DND-41 (cell line): ENCODE measurements at regions not wholly inside any gene's neighbourhood (a gene's known extent, or its start where the extent isn't known, plus 50 kb on each side); places are given as distances from the start of the nearest gene placed in this dataset.

Experiments
- ATAC-seq: fragments of 200-7000 bp; cut with Tn5 transposase; 3 replicates; pipeline ENCODE4 v1.9.1; 2021; ENCODE audit warnings: low read depth; ENCODE audit not compliant: insufficient read depth
- DNase-seq: peaks from one replicate; pipeline ENCODE4 v3.0.0-alpha.2; 2020
- H2AFZ ChIP-seq: 2 replicates; pipeline ENCODE4 v1.6.0; 2012; ENCODE audit warnings: low read depth, low read length
- H3K27ac ChIP-seq: 2 replicates; pipeline ENCODE4 v1.5.1; 2012; ENCODE audit warnings: low read length, inconsistent platforms
- H3K27me3 ChIP-seq: fragments of 200-600 bp; sonication (generic); 2 replicates; pipeline ENCODE4 v1.6.0; 2012; ENCODE audit warnings: low read length, mild to moderate bottlenecking, inconsistent platforms; ENCODE audit not compliant: insufficient read depth, poor library complexity
- H3K36me3 ChIP-seq: 2 replicates; pipeline ENCODE4 v1.5.1; 2012; ENCODE audit warnings: low read length, inconsistent platforms; ENCODE audit not compliant: insufficient read depth
- H3K4me1 ChIP-seq: 2 replicates; pipeline ENCODE4 v1.5.1; 2012; ENCODE audit warnings: mild to moderate bottlenecking, low read length; ENCODE audit not compliant: insufficient read depth
- H3K4me2 ChIP-seq: 2 replicates; pipeline ENCODE4 v1.6.0; 2012; ENCODE audit warnings: mild to moderate bottlenecking, moderate library complexity, low read length, inconsistent platforms; ENCODE audit not compliant: insufficient read depth
- H3K4me3 ChIP-seq, 2 experiments: fragments of 200-600 bp in 1 of 2; shearing (Covaris generic) in 1 of 2; 2 replicates each; pipeline ENCODE4 v1.5.1; 2012 to 2016; ENCODE audit warnings: inconsistent platforms in 2 of 2, low read length in 2 of 2, mild to moderate bottlenecking in 2 of 2, low read depth in 1 of 2, moderate library complexity in 1 of 2
- H3K79me2 ChIP-seq: 2 replicates; pipeline ENCODE4 v1.6.0; 2012; ENCODE audit warnings: low read length, inconsistent platforms; ENCODE audit not compliant: insufficient read depth
- H3K9ac ChIP-seq: 2 replicates; pipeline ENCODE4 v1.6.0; 2012; ENCODE audit warnings: low read depth, mild to moderate bottlenecking, inconsistent platforms, low read length, moderate library complexity
- H3K9me3 ChIP-seq: 2 replicates; pipeline ENCODE4 v1.5.1; 2012; ENCODE audit warnings: low read length, moderate library complexity, mild to moderate bottlenecking, inconsistent platforms; ENCODE audit not compliant: insufficient read depth, severe bottlenecking
- H4K20me1 ChIP-seq: 2 replicates; pipeline ENCODE4 v1.6.0; 2012; ENCODE audit warnings: low read length; ENCODE audit not compliant: insufficient read depth
- CTCF ChIP-seq: IDR thresholded peaks from 2 replicates; pipeline ENCODE4 v1.5.1; 2012; ENCODE audit warnings: borderline replicate concordance, low read length, moderate library complexity, mild to moderate bottlenecking; ENCODE audit not compliant: poor library complexity, severe bottlenecking; ENCODE audit errors: extremely low read depth
- EZH2 ChIP-seq: IDR thresholded peaks from 3 replicates; pipeline ENCODE4 v1.6.1; 2012; ENCODE audit warnings: borderline replicate concordance, low read depth, mild to moderate bottlenecking, moderate library complexity, low read length, inconsistent platforms; ENCODE audit not compliant: severe bottlenecking

DNA sequence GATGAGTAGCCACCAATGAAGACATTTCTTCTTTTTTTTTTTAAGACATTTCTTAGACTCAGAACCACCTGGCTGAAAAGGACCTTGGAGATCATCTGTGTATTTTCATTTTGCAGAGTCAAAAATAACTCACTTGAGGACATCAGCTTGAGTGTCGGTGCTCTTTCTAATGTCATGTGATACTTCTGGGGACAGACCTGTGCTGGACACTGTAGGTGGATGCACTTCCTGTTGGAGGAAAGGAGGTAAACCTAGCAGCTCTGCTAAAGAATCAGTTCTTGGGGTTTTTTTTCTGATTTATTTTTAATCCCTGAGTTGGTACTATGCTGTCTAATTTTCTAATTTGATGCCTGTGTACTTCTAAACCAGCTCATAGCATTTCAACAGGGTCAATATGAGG, 283.9 kb upstream of the CRIM1 start:
- Histone ChIP-seq H3K79me2 (no peaks in the 10 kb centered on the region), H3K27me3 (no peaks in the 10 kb centered on the region), H3K4me2 (no peak overlapping the region), H2AFZ (no peak overlapping the region), H3K4me1 (no peaks in the 10 kb centered on the region), H3K9me3 (no peaks in the 10 kb centered on the region), H3K9ac (no peak overlapping the region), H4K20me1 (no peaks in the 10 kb centered on the region), H3K4me3 (no peak overlapping the region), H3K36me3 (no peaks in the 10 kb centered on the region), H3K27ac (no peak overlapping the region)
- TF ChIP-seq CTCF (no peak), EZH2 (no peak)
- ATAC-seq = no peak
- no peak for DNase-seq

DNA sequence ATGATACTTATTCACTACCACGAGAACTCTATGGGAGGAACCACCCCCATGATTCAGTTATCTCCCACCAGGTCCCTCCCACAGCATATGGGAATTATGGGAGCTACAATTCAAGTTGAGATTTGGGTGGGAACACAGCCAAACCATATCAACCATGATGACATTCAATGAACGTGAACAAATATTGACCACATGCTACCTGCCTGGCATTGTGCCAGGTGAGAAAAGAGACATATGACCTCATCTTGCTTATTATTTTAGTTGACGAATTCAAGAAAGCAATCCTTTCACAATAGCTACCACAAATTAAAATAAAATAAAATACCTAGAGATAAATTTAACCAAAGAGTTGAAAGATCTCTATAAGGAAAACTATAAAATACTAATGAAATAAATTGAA, 286.5 kb upstream of the CRIM1 start:
- Histone ChIP-seq H3K9me3 (no peaks in the 10 kb centered on the region), H3K27me3 (no peaks in the 10 kb centered on the region), H3K4me2 (no peak overlapping the region), H3K36me3 (no peaks in the 10 kb centered on the region), H3K27ac (no peak overlapping the region), H3K9ac (no peak overlapping the region), H2AFZ (no peak overlapping the region), H3K4me3 (no peak overlapping the region), H4K20me1 (no peaks in the 10 kb centered on the region), H3K4me1 (no peaks in the 10 kb centered on the region), H3K79me2 (no peaks in the 10 kb centered on the region)
- DNase-seq = no peak
- no peak for TF ChIP-seq EZH2
- TF ChIP-seq CTCF = no peak
- no peak for ATAC-seq

GRCh38 chr2:36068086-36068485, 287.5 kb upstream of the CRIM1 start:
- no peaks in the 10 kb centered on the region for H3K36me3 ChIP-seq
- no peaks in the 10 kb centered on the region for H4K20me1 ChIP-seq
- DNase-seq (no peak), ATAC-seq (no peak)
- H3K27ac ChIP-seq = no peak overlapping the region
- no peaks in the 10 kb centered on the region for H3K9me3 ChIP-seq
- no peak for TF ChIP-seq CTCF
- TF ChIP-seq EZH2 = no peak
- H3K4me1 ChIP-seq = no peaks in the 10 kb centered on the region
- no peak overlapping the region for H3K9ac ChIP-seq
- H3K79me2 ChIP-seq = no peaks in the 10 kb centered on the region
- no peak overlapping the region for H3K4me2 ChIP-seq
- no peaks in the 10 kb centered on the region for H3K27me3 ChIP-seq
- H3K4me3 ChIP-seq = no peak overlapping the region
- H2AFZ ChIP-seq = no peak overlapping the region

DNA sequence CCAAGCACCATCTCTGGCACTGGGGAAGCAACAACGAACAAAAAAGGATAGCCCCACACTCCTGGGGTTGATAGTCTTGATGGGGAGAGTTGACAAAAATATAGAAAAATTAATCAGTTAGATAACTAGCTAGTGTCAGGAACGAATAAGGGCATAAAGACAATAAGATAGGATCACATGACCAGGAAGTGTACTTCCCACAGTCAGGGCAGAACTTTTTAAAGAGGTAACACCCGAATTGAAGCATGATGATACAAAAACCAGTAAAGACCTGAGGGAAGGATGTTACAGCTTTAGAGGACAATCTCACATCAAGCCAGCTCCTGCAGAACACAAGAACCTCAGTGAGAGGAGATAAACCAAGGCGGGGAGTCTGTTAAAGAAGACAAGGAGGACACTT, 295.4 kb upstream of the CRIM1 start:
- Histone ChIP-seq H3K4me2 (no peak overlapping the region), H2AFZ (no peak overlapping the region)
- ATAC-seq = no peak

More for the DNA sequence above, 295.4 kb upstream of the CRIM1 start:
- Histone ChIP-seq H3K27me3 (no peaks in the 10 kb centered on the region), H3K36me3 (no peaks in the 10 kb centered on the region), H3K9me3 (no peaks in the 10 kb centered on the region), H3K4me1 (no peaks in the 10 kb centered on the region), H3K4me3 (no peak overlapping the region), H3K9ac (no peak overlapping the region), H3K27ac (no peak overlapping the region), H3K79me2 (no peaks in the 10 kb centered on the region), H4K20me1 (no peaks in the 10 kb centered on the region)
- no peak for TF ChIP-seq EZH2
- TF ChIP-seq CTCF = no peak
- no peak for DNase-seq
